Naive thymus-derived CD8-positive, alpha-beta T cell (primary cell): ENCODE measurements at regions not wholly inside any gene's neighbourhood (a gene's known extent, or its start where the extent isn't known, plus 50 kb on each side); places are given as distances from the start of the nearest gene placed in this dataset.
"Not testable (repeated sequence)": the region's sequence is repeated elsewhere in the genome, so short reads cannot be mapped to it uniquely, and the experiment has no call there.

Experiments used
- ATAC-seq, 2 donors: fragments of 150-1000 bp; cut with Tn5 transposase in 1 of 2; sonication (Bioruptor Pico), chemical (Tn5 transposase) in 1 of 2; 1 replicate in 1 of 2; 2 replicates in 1 of 2; pipeline ENCODE4 v1.10.0; 2021; ENCODE audit warnings: mild to moderate bottlenecking in 2 of 2, moderate library complexity in 2 of 2
- POLR2A ChIA-PET: fragments of 350-600 bp; sonication (Branson Sonifier 250); formaldehyde crosslinking; loops from one replicate; lab custom pipeline; 2021; ENCODE audit warnings: antibody characterized with exemption; lab: Charles Lee
- DNase-seq, 10 donors: peaks; one replicate each; pipeline versions ENCODE4 v3.0.0 to v3.0.0-alpha.2; 2020 to 2022
- H3K27ac Mint-ChIP-seq, 10 donors: one replicate each; pipeline ENCODE4 v1.8.0; 2020 to 2022; ENCODE audit warnings: mild to moderate bottlenecking in 10 of 10, mixed read lengths in 10 of 10, moderate library complexity in 4 of 10, inconsistent platforms in 1 of 10
- H3K27me3 Mint-ChIP-seq, 5 donors: one replicate each; pipeline ENCODE4 v1.8.0; 2021 to 2022; ENCODE audit warnings: mixed read lengths in 5 of 5
- H3K36me3 Mint-ChIP-seq, 3 donors: one replicate each; pipeline ENCODE4 v1.8.0; 2020 to 2022; ENCODE audit warnings: mixed read lengths in 3 of 3, mild to moderate bottlenecking in 2 of 3, inconsistent platforms in 1 of 3
- H3K4me1 Mint-ChIP-seq, 4 donors: one replicate each; pipeline ENCODE4 v1.8.0; 2021 to 2022; ENCODE audit warnings: mixed read lengths in 4 of 4
- H3K4me3 Mint-ChIP-seq, 10 donors: one replicate each; pipeline ENCODE4 v1.8.0; 2020 to 2022; ENCODE audit warnings: mild to moderate bottlenecking in 10 of 10, mixed read lengths in 10 of 10, moderate library complexity in 6 of 10, inconsistent platforms in 1 of 10
- H3K9me3 Mint-ChIP-seq, 9 donors: one replicate each; pipeline ENCODE4 v1.8.0; 2020 to 2022; ENCODE audit warnings: mixed read lengths in 9 of 9, mild to moderate bottlenecking in 3 of 9, inconsistent platforms in 1 of 9, moderate library complexity in 1 of 9

DNA sequence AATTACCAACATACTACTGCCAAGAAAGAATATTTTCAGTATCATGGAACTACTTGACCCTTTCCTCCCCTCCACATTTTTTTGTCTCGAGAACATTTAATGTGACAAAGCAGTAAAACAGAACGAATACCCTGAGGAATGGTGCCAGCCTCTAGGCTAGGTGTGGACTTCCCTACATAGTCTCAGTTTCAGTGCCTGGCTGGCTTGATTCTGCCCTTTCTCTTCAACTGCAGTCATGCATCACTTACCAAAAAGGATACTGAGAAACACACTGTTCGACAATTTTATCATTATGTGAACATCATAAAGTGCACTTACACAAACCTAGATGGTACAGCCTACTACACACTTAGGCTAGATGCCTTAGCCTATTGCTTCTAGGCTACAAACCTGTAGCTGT is 305.3 kb upstream of the HNRNPA3 start:
- Mint-ChIP-seq H3K4me1 (peaks cover 1 to 7% (median 4%) of the 10 kb centered on the region in 4 donors), H3K27ac (no peak overlapping the region), H3K9me3 (peaks cover 0 to 4% (median 0%) of the 10 kb centered on the region in 9 donors), H3K27me3 (peaks cover 0 to 1% (median 0%) of the 10 kb centered on the region in 5 donors), H3K36me3 (no peaks in the 10 kb centered on the region), H3K4me3 (no peak overlapping the region)
- ATAC-seq (no peak), DNase-seq (no peak)
- POLR2A ChIA-PET = interaction anchor here (0.6 kb wide), 1 partner anchor 26 kb away, joined by 3 read pairs; no protein-coding TSS in a partner anchor

DNA sequence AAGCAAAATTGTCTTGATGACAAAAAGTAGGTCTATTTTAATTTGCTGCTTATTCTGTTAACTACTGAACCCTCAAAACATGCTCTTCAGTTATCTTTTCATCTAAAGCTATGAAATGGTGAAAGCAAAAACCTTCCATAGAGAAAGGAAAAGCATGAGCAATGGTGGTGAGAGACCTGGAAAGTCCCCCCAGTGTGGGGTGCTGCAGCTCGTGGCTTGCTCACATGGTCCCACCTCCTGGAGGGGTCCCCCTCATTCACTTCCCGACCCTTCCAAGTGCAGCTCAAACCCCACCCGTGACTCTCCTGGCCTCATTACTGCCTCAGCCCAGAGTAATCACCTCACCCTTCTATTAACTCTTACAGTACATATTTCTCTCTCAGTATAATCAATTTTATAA is 301.8 kb upstream of the HNRNPA3 start:
- POLR2A ChIA-PET = no interaction called here
- Mint-ChIP-seq H3K36me3 (no peaks in the 10 kb centered on the region), H3K9me3 (no peaks in the 10 kb centered on the region), H3K27ac (no peak overlapping the region), H3K4me1 (peaks cover 1 to 6% (median 4%) of the 10 kb centered on the region in 4 donors), H3K27me3 (peaks cover 0 to 3% (median 0%) of the 10 kb centered on the region in 5 donors), H3K4me3 (no peak overlapping the region)
- ATAC-seq (no peak), DNase-seq (no peak)

DNA sequence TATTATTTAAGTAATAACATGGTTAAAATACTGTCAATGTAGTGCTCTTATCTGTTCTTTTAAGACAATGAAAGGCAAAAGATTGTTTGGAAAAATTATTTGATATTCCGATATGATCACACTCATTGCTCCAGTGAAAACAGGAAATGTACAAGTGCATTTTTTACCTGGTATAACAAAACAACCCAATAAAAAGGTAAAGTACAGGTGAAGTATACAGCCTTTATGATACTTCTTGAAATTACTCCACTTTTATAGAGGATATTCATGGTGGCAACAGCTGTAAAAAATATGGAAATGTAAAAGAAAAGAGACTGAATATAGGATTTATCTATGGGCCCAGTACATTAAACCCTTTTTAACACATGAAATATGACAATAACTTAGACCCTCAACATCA is 298.6 kb upstream of the HNRNPA3 start:
- Mint-ChIP-seq H3K4me1 (peaks cover 1 to 6% (median 4%) of the 10 kb centered on the region in 4 donors), H3K9me3 (no peaks in the 10 kb centered on the region), H3K27ac (no peak overlapping the region), H3K4me3 (no peak overlapping the region), H3K27me3 (peaks cover 0 to 3% (median 0%) of the 10 kb centered on the region in 5 donors), H3K36me3 (no peaks in the 10 kb centered on the region)
- POLR2A ChIA-PET = no interaction called here
- ATAC-seq = no peak
- no peak for DNase-seq

DNA sequence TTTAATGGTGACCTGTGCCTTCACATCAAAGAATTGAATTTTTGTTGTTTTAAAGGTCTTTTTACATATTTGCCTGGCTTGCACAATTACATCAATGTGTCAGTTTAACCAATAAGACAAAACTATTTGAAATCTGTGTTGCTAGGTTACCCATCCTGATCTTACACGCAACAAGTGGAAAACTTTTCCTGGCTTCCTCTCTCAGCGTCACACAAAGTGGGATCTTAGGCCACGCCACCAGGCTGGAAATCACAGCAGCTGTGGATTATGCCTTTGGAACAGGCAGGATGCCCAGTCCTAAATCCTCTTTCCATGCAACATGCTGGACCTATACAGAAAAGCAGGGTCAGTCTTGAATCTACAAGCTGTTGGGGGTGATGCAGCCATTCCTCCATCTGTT is 298.2 kb upstream of the HNRNPA3 start:
- POLR2A ChIA-PET = no interaction called here
- H3K9me3 Mint-ChIP-seq = no peaks in the 10 kb centered on the region
- no peak for DNase-seq
- no peak overlapping the region for H3K4me3 Mint-ChIP-seq
- no peak overlapping the region for H3K27ac Mint-ChIP-seq
- H3K27me3 Mint-ChIP-seq = peaks cover 0 to 3% (median 0%) of the 10 kb centered on the region in 5 donors
- H3K4me1 Mint-ChIP-seq = peaks cover 1 to 6% (median 4%) of the 10 kb centered on the region in 4 donors
- ATAC-seq = no peak
- no peaks in the 10 kb centered on the region for H3K36me3 Mint-ChIP-seq

DNA sequence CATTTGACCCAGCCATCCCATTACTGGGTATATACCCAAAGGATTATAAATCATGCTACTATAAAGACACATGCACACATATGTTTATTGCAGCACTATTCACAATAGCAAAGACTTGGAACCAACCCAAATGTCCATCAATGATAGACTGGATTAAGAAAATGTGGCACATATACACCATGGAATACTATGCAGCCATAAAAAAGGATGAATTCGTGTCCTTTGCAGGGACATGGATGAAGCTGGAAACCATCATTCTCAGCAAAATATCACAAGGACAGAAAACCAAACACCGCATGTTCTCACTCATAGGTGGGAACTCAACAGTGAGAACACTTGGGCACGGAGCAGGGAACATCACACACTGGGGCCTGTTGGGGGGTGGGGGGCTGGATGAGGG is 290.0 kb upstream of the HNRNPA3 start:
- ATAC-seq, H3K36me3 Mint-ChIP-seq, H3K27ac Mint-ChIP-seq, DNase-seq, H3K27me3 Mint-ChIP-seq, H3K4me3 Mint-ChIP-seq, H3K4me1 Mint-ChIP-seq, POLR2A ChIA-PET: not testable (repeated sequence)
- peaks cover 0 to 12% (median 0%) of the 10 kb centered on the region in 9 donors for H3K9me3 Mint-ChIP-seq

DNA sequence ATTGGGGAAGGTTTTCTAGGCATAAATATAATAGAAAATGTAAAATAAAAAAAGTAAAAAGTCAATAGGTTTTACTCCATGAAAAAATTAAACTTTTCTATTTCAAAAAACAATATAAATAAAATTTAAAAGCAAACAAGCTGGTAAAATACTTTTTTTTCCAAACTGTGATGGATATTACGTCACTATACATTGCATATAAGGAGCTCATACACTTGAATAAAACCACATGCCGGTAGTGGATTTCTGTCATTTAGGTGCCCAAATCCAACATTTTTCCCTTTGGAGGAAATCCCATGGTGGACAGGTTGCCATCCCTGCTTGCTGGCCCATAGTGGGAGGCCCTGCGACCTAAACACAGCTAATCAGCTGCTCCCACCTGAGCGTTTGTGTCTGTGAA is 289.4 kb upstream of the HNRNPA3 start:
- Mint-ChIP-seq H3K27me3 (no peaks in the 10 kb centered on the region), H3K4me3 (no peak overlapping the region), H3K36me3 (peaks cover 0 to 3% (median 2%) of the 10 kb centered on the region in 3 donors), H3K9me3 (peaks cover 0 to 12% (median 0%) of the 10 kb centered on the region in 9 donors), H3K27ac (no peak overlapping the region), H3K4me1 (peaks cover 0 to 1% (median 0%) of the 10 kb centered on the region in 4 donors)
- POLR2A ChIA-PET = no interaction called here
- DNase-seq (no peak), ATAC-seq (no peak)

DNA sequence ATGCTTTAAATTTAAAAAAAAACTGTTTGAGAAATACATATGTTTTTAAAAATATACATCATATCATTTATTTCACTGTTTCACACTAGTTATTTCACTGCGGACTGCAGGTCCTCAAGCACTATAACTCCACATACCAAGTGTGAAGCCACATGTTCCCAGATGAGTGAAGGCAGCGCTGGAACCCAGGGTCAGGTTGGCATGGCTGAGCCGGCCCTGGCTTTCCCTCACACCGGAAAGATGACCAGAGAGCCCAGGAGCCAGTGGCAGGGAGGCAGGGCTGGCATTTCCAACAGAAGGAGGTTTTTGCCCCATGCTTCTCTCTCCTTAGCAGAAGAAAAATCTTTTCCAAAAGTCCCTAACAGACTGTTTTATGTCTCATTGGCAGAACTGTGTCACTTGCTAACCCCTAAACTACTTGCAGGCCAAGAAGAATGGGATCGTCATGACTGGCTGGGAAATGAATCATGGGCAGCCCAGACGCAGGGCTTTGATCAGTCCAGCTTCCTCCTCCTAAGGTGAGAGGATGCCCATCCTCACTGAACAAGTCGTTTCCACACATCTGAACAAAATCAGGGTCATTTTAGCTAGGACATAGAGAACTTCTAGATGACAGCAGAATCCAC is 287.6 kb upstream of the HNRNPA3 start:
- H3K36me3 Mint-ChIP-seq = peaks cover 0 to 6% (median 3%) of the 10 kb centered on the region in 3 donors
- no peak for ATAC-seq
- no peak for DNase-seq
- no peak overlapping the region for H3K4me3 Mint-ChIP-seq
- H3K27me3 Mint-ChIP-seq = no peaks in the 10 kb centered on the region
- peak overlapping the region in 1 of 10 donors; percentile 61 for H3K27ac Mint-ChIP-seq
- peaks cover 0 to 1% (median 0%) of the 10 kb centered on the region in 4 donors for H3K4me1 Mint-ChIP-seq
- POLR2A ChIA-PET = no interaction called here
- peaks cover 0 to 12% (median 0%) of the 10 kb centered on the region in 9 donors for H3K9me3 Mint-ChIP-seq

DNA sequence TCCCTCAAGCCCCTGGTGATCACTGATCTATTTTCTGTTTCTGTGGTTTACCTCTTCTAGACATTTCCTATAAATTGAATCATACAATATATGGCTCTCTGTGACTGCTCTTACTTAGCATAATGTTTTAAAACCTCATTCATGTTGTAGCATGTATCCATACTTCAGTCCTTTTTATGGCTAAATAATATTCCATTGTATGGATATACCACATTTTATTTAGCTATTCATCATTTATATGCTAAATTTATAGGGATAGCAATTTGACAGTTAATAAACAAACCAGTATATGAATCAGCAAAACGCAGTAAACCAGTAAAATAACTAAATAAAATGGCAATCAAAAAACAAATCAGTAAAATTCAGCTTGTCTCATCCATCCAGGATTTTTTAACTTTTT is 286.1 kb upstream of the HNRNPA3 start:
- Mint-ChIP-seq H3K4me1 (peaks cover 0 to 3% (median under 1%) of the 10 kb centered on the region in 4 donors), H3K9me3 (peaks cover 0 to 12% (median 0%) of the 10 kb centered on the region in 9 donors), H3K27ac (no peak overlapping the region), H3K36me3 (peaks cover 0 to 6% (median 3%) of the 10 kb centered on the region in 3 donors), H3K4me3 (no peak overlapping the region), H3K27me3 (no peaks in the 10 kb centered on the region)
- DNase-seq = no peak
- no peak for ATAC-seq
- POLR2A ChIA-PET = no interaction called here

DNA sequence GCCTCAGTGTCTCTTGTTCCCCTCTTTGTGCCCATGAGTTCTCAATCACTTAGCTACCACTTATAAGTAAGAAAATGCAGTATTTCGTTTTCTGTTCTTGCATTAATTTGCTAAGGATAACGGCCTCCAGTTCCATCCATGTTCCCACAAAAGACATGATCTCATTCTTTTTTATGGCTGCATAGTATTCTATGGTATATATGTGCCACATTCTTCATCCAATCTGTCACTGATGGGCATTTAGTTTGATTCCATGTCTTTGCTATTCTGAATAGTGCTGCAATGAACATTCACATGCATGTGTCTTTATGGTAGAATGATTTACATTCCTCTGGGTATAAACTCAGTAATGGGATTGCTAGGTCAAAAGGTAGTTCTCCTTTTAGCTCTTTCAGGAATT is 283.2 kb upstream of the HNRNPA3 start:
- H3K27ac Mint-ChIP-seq, POLR2A ChIA-PET, ATAC-seq, H3K27me3 Mint-ChIP-seq, H3K36me3 Mint-ChIP-seq, DNase-seq, H3K4me3 Mint-ChIP-seq: not testable (repeated sequence)
- H3K4me1 Mint-ChIP-seq = peaks cover 0 to 10% (median 3%) of the 10 kb centered on the region in 4 donors
- peaks cover 0 to 12% (median 0%) of the 10 kb centered on the region in 9 donors for H3K9me3 Mint-ChIP-seq

DNA sequence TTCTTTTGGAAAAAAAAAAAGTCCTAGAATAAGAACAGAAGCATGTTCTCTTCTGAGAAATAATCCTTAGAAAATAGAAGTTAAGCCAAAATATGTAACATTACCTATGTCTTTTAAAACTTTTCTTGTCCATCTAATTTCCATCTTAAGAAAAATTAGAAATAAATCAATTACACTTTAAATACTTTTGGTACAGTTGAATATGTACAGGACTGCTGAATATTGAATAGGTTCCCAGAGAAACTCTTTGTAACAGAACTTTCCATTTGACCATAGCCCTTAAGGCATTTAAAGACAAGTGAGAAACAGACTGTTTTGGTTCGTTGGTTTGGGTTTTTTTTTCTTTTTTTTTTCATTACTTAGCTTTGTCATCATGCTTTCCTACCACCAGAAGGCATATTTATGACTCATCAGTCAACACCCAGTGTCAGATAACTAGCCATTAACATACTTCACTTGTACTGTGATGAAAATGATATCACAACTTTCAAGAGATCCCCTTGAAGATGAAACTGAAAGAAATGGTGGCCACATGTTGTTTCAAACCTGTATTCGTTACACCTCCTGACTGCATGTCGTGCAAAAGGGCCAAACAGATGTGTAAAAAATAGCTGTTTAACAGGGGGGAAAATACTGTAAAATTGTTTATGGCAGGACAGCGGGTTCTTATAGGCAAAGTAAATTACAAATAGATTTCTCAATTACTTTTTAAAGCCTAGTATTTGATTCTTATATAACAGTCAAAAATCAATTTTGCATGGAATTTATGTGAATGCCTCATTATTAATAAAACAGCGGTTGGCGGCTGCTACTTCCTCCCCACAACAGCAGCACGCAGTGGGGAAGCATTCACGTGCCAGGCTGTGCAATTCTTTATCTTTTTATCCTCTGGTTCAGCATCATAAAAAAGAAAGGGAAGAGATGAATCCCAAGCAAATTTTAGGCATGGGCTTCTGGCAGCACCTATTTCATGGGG is 280.7 kb upstream of the HNRNPA3 start:
- POLR2A ChIA-PET = no interaction called here
- peak overlapping the region in 2 of 10 donors; percentile 53 to 62 for H3K4me3 Mint-ChIP-seq
- H3K36me3 Mint-ChIP-seq = peaks cover 0 to 5% (median 0%) of the 10 kb centered on the region in 3 donors
- H3K27ac Mint-ChIP-seq = peak overlapping the region in 5 of 10 donors; percentile 57 to 79 (median 73)
- H3K4me1 Mint-ChIP-seq = peaks cover 0 to 19% (median 8%) of the 10 kb centered on the region in 4 donors
- peaks cover 0 to 6% (median 0%) of the 10 kb centered on the region in 9 donors for H3K9me3 Mint-ChIP-seq
- no peaks in the 10 kb centered on the region for H3K27me3 Mint-ChIP-seq
- peak; percentile 41 to 49 for ATAC-seq
- peak in 3 of 10 donors; percentile 4 to 47 (median 10) for DNase-seq

DNA sequence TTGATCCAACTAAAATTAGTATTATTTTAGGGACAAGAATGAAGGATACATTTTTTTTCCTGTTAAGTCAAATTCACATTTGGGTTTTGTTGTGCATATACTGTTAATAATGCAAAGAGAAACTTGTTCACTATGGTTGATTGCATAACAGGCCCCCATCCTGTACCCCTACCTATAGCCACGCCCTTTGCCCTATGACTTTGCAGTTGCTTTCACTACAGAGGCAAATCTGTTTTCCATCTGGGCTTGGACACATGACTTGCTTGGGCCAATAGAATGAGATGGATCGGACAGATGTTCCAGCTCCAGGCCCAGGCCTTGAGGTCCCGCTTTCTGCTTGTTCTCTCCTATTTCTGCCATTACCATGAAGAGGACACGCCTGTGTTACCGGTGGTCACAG is 278.5 kb upstream of the HNRNPA3 start:
- peaks cover 0 to 4% (median 0%) of the 10 kb centered on the region in 9 donors for H3K9me3 Mint-ChIP-seq
- H3K36me3 Mint-ChIP-seq = peaks cover 0 to 4% (median 0%) of the 10 kb centered on the region in 3 donors
- no peak for ATAC-seq
- POLR2A ChIA-PET = no interaction called here
- H3K4me1 Mint-ChIP-seq = peaks cover 0 to 19% (median 13%) of the 10 kb centered on the region in 4 donors
- no peak overlapping the region for H3K4me3 Mint-ChIP-seq
- peaks cover 0 to 9% (median 0%) of the 10 kb centered on the region in 5 donors for H3K27me3 Mint-ChIP-seq
- no peak for DNase-seq
- H3K27ac Mint-ChIP-seq = no peak overlapping the region

DNA sequence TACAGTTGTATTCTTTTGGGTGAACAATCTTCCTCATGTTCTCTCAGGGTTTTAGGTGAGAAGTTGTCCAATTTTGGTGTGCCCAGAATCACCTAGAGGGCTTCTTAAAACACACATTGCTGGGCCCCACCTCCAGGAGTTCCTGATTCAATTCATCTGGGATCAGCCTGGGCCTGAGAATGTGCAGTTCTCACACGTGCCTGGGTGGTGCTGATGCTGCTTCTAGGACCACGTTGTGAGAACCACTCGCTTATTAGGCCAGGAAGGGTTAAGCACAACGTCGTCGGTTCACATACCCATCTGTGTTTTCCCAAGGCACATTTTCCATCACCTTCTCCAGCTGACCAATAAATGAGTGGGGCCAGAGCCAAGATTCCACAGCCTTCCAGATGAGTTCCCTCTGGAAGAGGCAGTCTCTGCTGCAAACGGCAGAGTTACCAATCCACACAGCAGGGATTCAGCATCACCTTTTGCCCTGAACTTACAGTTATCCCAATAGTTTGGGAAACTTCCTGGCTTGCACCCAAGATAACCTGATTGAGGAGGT is 277.7 kb upstream of the HNRNPA3 start:
- DNase-seq (no peak), ATAC-seq (no peak)
- Mint-ChIP-seq H3K4me3 (no peak overlapping the region), H3K4me1 (peaks cover 0 to 19% (median 13%) of the 10 kb centered on the region in 4 donors), H3K27me3 (peaks cover 0 to 9% (median 0%) of the 10 kb centered on the region in 5 donors), H3K27ac (no peak overlapping the region), H3K36me3 (peaks cover 0 to 2% (median 0%) of the 10 kb centered on the region in 3 donors), H3K9me3 (no peaks in the 10 kb centered on the region)
- POLR2A ChIA-PET = no interaction called here
